ENCODE measurements at regions not wholly inside any gene's neighbourhood (a gene's known extent, or its start where the extent isn't known, plus 50 kb on each side); places are given as distances from the start of the nearest gene placed in this dataset.
"Not testable (repeated sequence)": the region's sequence is repeated elsewhere in the genome, so short reads cannot be mapped to it uniquely, and the experiment has no call there.

DNA sequence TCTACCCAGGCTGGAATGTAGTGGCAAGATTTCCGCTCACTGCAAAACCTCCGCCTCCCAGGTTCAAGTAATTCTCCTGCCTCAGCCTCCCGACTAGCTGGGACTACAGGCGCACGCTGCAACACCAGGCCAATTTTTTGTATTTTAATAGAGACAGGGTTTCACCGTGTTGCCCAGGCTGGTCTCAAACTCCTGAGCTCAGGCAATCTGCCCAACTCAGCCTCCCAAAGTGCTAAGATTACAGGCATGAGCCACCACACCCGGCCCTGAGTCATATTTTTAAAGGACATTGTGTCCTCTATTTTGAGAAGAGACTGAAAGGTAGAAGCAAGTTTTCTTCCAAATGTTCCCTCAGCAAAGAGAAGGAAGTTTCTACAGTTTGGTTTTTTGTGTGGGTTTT lies 227.1 kb downstream of the KCTD12 start:
- not testable (repeated sequence) for DNase-seq (ENCODE audit: low read depth)

GRCh38 chr13:76656500-76656899 lies 229.7 kb downstream of the KCTD12 start:
- DNase-seq (ENCODE audit: low read depth): no peak

- DNase-seq (ENCODE audit: low read depth): no peak
These were observed 230.1 kb downstream of the KCTD12 start for GRCh38 chr13:76656056-76656455.

- no peak for DNase-seq (ENCODE audit: low read depth)
These were observed 231.9 kb downstream of the KCTD12 start for GRCh38 chr13:76654263-76654662.

GRCh38 chr13:76651286-76651685 lies 234.9 kb downstream of the KCTD12 start:
- no peak for DNase-seq (ENCODE audit: low read depth)

DNA sequence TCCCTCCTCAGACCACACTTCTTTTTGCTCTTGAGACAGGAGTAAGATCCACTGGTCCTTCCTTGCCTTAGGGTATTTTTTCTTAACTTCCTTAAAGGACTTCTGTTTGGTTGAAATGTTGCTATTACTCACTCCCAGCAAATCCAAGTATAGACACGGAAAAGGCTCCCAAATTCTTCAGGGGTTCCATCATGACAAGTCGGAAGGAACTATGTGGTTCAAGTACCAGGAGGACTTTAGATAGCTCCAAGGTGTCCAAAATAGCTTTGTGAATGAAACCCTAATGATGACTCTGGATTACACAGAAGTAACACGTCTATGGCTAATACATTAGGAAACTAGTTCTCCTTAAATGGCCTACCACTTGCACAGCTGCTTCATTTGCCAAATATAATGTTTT lies 238.7 kb downstream of the KCTD12 start:
- peak; percentile 73 for DNase-seq (ENCODE audit: low read depth)

DNA sequence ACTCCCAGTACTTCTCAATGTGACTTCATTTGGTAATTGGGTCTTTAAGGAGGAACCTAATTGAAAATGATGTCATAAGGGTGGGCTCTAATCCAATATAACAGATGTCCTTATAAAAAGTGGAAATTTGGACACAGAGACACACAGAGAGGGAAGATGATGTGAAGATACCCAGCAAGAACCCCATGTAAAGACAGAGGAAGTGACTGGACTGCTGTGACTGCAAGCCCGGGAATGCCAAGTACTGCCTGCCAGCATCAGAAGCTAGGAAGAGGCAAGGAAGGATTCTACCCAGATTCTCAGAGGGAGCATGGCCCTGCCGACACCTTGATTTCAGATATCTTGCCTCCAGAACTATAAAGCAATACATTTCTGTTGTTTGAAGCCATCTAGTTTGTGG lies 239.3 kb downstream of the KCTD12 start:
- peak; percentile 66 for DNase-seq (ENCODE audit: low read depth)

DNA sequence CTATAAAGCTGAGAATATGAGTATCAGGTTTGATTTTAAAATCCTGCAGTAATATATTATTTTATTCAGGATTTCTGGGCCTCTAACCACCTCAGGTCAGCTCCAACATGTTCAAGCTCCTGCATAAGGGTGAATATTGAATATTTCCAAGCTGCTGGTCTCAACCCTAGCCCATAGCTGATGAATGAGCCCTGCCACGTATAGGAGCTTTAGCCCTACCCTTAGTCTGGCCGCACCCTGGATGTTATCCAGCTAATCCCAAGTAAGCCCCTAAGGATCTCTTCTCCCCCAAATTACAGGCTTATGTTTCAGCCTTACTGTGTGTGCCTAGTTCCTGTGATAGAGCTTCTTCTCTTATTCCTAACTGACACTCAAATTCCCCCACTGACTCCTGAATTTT lies 240.6 kb downstream of the KCTD12 start:
- no peak for DNase-seq (ENCODE audit: low read depth)

DNA sequence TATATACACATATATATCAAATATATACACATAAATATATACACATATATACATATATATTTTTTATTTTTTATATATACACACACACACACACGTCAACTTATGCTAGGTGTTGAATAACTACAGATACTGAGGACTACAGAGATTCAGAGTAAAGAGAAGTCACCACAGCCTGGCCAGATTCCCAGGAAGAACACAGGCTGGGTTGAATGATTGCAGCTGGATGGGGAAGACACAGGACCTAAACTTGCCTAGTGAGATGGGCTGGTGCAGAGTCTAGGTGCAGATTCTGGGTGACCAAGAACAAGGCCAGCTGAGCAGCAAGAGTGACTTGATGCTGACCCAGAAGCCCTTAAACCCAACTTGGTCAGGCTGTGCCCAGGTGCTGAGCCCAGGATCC lies 241.3 kb downstream of the KCTD12 start:
- DNase-seq (ENCODE audit: low read depth): no peak

DNA sequence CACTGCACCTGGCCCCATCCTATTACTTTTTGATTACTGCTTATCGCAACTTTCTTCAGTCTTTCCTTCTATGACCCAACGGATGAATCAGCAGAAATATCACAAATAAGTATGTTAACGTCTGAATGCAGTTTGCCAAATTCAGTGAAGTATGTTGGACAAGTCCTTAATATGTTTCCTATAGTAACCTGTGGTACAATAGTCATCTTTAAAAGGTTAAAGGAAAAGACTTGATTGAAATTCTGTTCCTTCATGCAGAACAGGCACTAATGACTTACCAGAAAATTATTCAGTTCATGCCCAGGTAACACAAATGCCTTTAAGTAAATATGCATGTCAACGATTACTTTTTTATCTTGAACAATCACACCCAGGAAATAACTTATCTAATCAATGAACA lies 242.6 kb downstream of the KCTD12 start:
- DNase-seq (ENCODE audit: low read depth): no peak

GRCh38 chr13:76641056-76641455 lies 245.1 kb downstream of the KCTD12 start:
- no peak for DNase-seq (ENCODE audit: low read depth)

DNA sequence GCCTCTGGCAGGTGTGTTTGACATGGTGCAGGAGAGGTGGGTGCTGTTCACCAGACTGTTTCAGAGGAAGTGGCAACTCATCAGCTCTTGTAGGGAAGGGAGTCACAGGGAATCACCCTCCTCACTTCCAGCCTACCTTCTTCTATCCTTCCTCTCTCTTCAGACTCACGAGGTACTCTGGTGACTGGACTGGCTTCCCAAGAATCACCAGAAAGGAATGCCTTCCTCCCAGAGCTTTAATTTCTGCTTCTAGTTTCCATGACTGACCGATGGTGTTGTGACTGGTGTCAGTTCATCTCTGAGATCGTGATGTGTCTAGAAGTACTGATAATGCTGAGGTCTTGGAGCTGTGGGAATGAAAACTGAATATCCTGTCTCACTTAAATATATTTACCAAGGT lies 247.3 kb downstream of the KCTD12 start:
- DNase-seq (ENCODE audit: low read depth): peak; percentile 55

DNA sequence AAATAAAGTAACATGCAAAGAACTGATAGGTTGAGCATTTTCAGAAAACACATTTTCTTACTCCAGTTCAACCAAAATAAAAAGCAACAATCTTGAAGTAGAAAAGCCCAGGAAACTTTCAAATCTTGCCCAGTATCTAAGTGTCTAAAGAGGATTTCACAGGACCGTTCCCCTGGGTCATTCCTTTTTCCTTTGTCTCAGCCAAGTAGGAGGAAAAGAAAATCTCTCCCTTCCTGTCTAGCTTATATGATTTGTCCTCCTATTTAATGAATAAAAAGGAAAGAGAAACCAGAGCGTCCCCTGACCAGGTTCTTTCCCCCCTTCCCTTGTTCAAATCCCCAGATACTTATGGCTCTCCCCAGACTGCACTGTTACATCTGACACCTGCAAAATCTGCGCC lies 248.0 kb downstream of the KCTD12 start:
- no peak for DNase-seq (ENCODE audit: low read depth)

- peak; percentile 33 for DNase-seq (ENCODE audit: low read depth)
These were observed 248.5 kb downstream of the KCTD12 start for GRCh38 chr13:76637641-76638141.

GRCh38 chr13:76636829-76637228 lies 249.4 kb downstream of the KCTD12 start:
- no peak for DNase-seq (ENCODE audit: low read depth)

GRCh38 chr13:76635232-76636230 lies 250.7 kb downstream of the KCTD12 start:
- no peak for DNase-seq (ENCODE audit: low read depth)

GRCh38 chr13:76634431-76635191 lies 251.6 kb downstream of the KCTD12 start:
- no peak for DNase-seq (ENCODE audit: low read depth)

DNA sequence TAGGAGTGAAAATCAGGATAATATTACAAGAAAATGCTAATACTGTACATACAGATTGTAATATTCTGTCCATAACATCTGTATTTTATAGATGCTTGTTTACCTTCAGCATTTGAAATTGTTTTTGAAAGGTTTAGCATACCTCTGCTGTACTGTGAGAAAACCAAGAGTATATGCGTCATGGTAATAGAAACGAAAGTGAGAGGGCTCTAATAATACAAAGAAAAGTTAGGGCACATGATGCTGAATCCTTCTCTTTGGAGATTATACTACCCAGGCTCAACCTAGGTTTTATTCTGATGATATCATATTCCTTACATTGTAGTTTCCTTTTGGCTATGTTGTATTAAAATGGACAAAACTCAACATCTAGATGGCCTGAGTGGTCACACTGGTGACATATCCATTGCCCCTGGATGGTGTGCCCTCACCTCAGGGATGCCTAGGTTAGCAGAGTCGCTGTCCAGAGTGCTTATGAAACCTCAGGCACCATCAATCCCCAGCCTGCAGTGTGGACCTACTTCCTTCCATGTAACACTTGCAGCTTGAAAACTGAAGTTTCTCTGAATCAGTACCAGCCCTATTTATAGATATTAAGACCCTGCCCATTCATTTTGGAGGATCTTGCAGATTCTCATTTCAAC lies 253.7 kb downstream of the KCTD12 start:
- DNase-seq (ENCODE audit: low read depth): no peak

DNA sequence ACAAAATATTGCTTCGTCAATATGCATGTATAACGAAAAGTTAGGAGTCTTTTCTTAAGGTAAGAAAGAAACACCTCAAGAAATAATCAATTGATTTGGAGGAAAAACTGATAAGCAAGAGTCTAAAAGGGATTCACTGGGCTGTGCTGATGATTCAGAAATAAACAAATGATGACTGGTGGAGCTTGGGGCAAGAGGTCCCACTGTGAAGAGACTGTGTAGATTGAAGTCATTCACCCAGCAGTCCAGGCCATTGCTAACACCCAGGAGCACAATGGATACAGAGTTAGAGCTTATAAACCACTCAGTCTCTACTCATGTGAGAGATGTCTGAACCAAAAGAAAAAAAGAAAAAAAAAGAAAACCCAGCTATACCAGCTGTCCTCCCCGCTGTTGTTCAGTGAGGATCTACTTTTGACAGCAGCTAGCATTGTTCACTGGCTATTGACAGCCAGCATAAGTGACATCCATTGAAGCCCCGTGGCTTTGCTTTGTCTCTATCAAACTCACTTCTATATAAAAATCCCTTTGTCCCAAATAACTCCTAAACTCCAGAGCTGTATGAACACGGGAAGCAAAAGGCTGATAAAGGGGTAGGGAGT lies 255.5 kb downstream of the KCTD12 start:
- peak; percentile 34 for DNase-seq (ENCODE audit: low read depth)

GRCh38 chr13:76622315-76623040 lies 263.7 kb downstream of the KCTD12 start:
- DNase-seq (ENCODE audit: low read depth): no peak

DNA sequence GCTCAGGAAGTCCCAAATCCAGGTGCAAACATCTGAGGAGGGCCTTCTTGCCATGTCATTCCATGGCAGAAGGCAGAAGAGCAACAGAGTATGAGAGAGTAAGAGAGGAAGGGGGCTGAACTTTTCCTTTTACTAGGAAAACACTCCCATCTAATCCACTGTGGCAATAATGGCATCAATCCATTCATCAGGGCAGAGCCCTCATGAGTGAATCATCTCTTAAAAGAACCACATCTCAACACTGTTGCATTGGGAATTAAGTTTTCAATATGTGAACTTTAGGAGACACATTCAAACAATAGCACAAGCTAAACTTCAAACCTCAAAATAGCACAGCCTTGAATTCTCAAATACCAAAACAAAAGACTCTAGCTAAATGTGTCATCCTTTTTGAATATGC lies 264.5 kb downstream of the KCTD12 start:
- no peak for DNase-seq (ENCODE audit: low read depth)

Measured in ELR (cell line).